Nephron progenitor cell (in vitro differentiated cells): ENCODE measurements at regions not wholly inside any gene's neighbourhood (a gene's known extent, or its start where the extent isn't known, plus 50 kb on each side); places are given as distances from the start of the nearest gene placed in this dataset.

Experiments
- DNase-seq: peaks from one replicate; pipeline ENCODE4 v3.0.0; 2021
- H3K27ac Mint-ChIP-seq: 2 replicates; pipeline ENCODE4 v1.8.0; 2021; ENCODE audit warnings: mild to moderate bottlenecking, moderate library complexity, mixed read lengths
- H3K27me3 Mint-ChIP-seq: 2 replicates; pipeline ENCODE4 v1.8.0; 2021; ENCODE audit warnings: mild to moderate bottlenecking, low read depth, mixed read lengths; ENCODE audit not compliant: poor library complexity
- H3K36me3 Mint-ChIP-seq: 2 replicates; pipeline ENCODE4 v1.8.0; 2021; ENCODE audit warnings: low read depth, mixed read lengths
- H3K4me1 Mint-ChIP-seq: 2 replicates; pipeline ENCODE4 v1.8.0; 2021; ENCODE audit warnings: mixed read lengths
- H3K4me3 Mint-ChIP-seq: 2 replicates; pipeline ENCODE4 v1.8.0; 2021; ENCODE audit warnings: mild to moderate bottlenecking, moderate library complexity, mixed read lengths
- H3K9me3 Mint-ChIP-seq: 2 replicates; pipeline ENCODE4 v1.8.0; 2021; ENCODE audit warnings: mild to moderate bottlenecking, moderate library complexity, mixed read lengths
- CTCF ChIP-seq: fragments of 200-600 bp; sonication (generic); IDR thresholded peaks from 2 replicates; pipeline ENCODE4 v1.5.0; 2021; ENCODE audit warnings: antibody characterized with exemption

- Mint-ChIP-seq H3K27ac (no peak overlapping the region), H3K36me3 (no peaks in the 10 kb centered on the region)
These were observed 279.6 kb upstream of the JAG1 start for GRCh38 chr20:10953437-10953836.

GRCh38 chr20:10954137-10954840 lies 280.5 kb upstream of the JAG1 start:
- H3K36me3 Mint-ChIP-seq, result no peaks in the 10 kb centered on the region
- peaks cover 8% of the 10 kb centered on the region for H3K9me3 Mint-ChIP-seq
- no peak overlapping the region for H3K4me3 Mint-ChIP-seq
- peaks cover 7% of the 10 kb centered on the region for H3K27me3 Mint-ChIP-seq
- DNase-seq, result no peak
- H3K27ac Mint-ChIP-seq, result no peak overlapping the region
- TF ChIP-seq CTCF, result no peak
- peaks cover 30% of the 10 kb centered on the region for H3K4me1 Mint-ChIP-seq

More at GRCh38 chr20:10953437-10953836, 279.6 kb upstream of the JAG1 start:
- peaks cover 7% of the 10 kb centered on the region for H3K27me3 Mint-ChIP-seq
- peaks cover 8% of the 10 kb centered on the region for H3K9me3 Mint-ChIP-seq
- no peak for DNase-seq
- TF ChIP-seq CTCF, result no peak
- H3K4me1 Mint-ChIP-seq, result peaks cover 30% of the 10 kb centered on the region
- no peak overlapping the region for H3K4me3 Mint-ChIP-seq

- H3K9me3 Mint-ChIP-seq, result peaks cover 8% of the 10 kb centered on the region
- DNase-seq, result no peak
- H3K27me3 Mint-ChIP-seq, result peaks cover 7% of the 10 kb centered on the region
- peaks cover 30% of the 10 kb centered on the region for H3K4me1 Mint-ChIP-seq
- H3K27ac Mint-ChIP-seq, result no peak overlapping the region
- no peak for TF ChIP-seq CTCF
- H3K36me3 Mint-ChIP-seq, result no peaks in the 10 kb centered on the region
- no peak overlapping the region for H3K4me3 Mint-ChIP-seq
These were observed 281.2 kb upstream of the JAG1 start for GRCh38 chr20:10954908-10955580.

GRCh38 chr20:10958279-10958678 lies 284.5 kb upstream of the JAG1 start:
- no peak for TF ChIP-seq CTCF
- H3K4me3 Mint-ChIP-seq, result no peak overlapping the region
- H3K4me1 Mint-ChIP-seq, result peaks cover 27% of the 10 kb centered on the region
- peaks cover 8% of the 10 kb centered on the region for H3K9me3 Mint-ChIP-seq
- no peaks in the 10 kb centered on the region for H3K36me3 Mint-ChIP-seq
- no peak for DNase-seq
- peaks cover 3% of the 10 kb centered on the region for H3K27me3 Mint-ChIP-seq
- no peak overlapping the region for H3K27ac Mint-ChIP-seq

GRCh38 chr20:10960416-10960815 lies 286.6 kb upstream of the JAG1 start:
- H3K9me3 Mint-ChIP-seq, result peaks cover 8% of the 10 kb centered on the region
- no peaks in the 10 kb centered on the region for H3K36me3 Mint-ChIP-seq
- no peak overlapping the region for H3K27ac Mint-ChIP-seq
- peaks cover 3% of the 10 kb centered on the region for H3K27me3 Mint-ChIP-seq
- H3K4me3 Mint-ChIP-seq, result no peak overlapping the region
- H3K4me1 Mint-ChIP-seq, result peaks cover 36% of the 10 kb centered on the region
- no peak for DNase-seq
- TF ChIP-seq CTCF, result no peak
